ENCODE measurements at regions not wholly inside any gene's neighbourhood (a gene's known extent, or its start where the extent isn't known, plus 50 kb on each side); places are given as distances from the start of the nearest gene placed in this dataset.

GRCh38 chr7:94067047-94067446, 62.9 kb upstream of the BET1 start:
- Histone ChIP-seq H4K20me1 (ENCODE audit: control insufficient read depth, extremely low read depth, insufficient read depth, low read length) (no peaks in the 10 kb centered on the region), H3K4me1 (ENCODE audit: control insufficient read depth, extremely low read depth, insufficient read depth, low read length) (peaks cover 4% of the 10 kb centered on the region), H3K9ac (ENCODE audit: insufficient read depth, low read length) (no peak overlapping the region), H3K36me3 (ENCODE audit: control insufficient read depth, insufficient read depth, low read length) (no peaks in the 10 kb centered on the region), H3K27ac (ENCODE audit: insufficient read depth, low read length) (no peak overlapping the region), H3K9me3 (ENCODE audit: control insufficient read depth, insufficient read depth, low read depth, low read length) (no peaks in the 10 kb centered on the region), H2AFZ (ENCODE audit: low read length) (no peak overlapping the region), H3K4me2 (ENCODE audit: extremely low read depth, insufficient read depth, low read length) (no peak overlapping the region), H3K27me3 (ENCODE audit: control insufficient read depth, insufficient read depth, low read length) (no peaks in the 10 kb centered on the region), H3K4me3 (replicated peaks in 1 of 4; ENCODE audit: control extremely low read depth in 1 of 4, insufficient read depth in 1 of 4, low read depth in 3 of 4, low read length in 4 of 4) (no peak overlapping the region), H3K79me2 (ENCODE audit: control insufficient read depth, insufficient read depth, low read length) (no peaks in the 10 kb centered on the region)
- TF ChIP-seq, protein P1, sequence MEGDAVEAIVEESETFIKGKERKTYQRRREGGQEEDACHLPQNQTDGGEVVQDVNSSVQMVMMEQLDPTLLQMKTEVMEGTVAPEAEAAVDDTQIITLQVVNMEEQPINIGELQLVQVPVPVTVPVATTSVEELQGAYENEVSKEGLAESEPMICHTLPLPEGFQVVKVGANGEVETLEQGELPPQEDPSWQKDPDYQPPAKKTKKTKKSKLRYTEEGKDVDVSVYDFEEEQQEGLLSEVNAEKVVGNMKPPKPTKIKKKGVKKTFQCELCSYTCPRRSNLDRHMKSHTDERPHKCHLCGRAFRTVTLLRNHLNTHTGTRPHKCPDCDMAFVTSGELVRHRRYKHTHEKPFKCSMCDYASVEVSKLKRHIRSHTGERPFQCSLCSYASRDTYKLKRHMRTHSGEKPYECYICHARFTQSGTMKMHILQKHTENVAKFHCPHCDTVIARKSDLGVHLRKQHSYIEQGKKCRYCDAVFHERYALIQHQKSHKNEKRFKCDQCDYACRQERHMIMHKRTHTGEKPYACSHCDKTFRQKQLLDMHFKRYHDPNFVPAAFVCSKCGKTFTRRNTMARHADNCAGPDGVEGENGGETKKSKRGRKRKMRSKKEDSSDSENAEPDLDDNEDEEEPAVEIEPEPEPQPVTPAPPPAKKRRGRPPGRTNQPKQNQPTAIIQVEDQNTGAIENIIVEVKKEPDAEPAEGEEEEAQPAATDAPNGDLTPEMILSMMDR (conservative IDR thresholded peaks at IDR 0.05 in 1 of 2, IDR thresholded peaks at IDR 0.05 in 1 of 2; ENCODE audit: low read depth in 1 of 2, low read length in 2 of 2) = no peak
- TF ChIP-seq EZH2 (IDR thresholded peaks at IDR 0.05; ENCODE audit: low read length, missing control alignments) = no peak
- DNase-seq (ENCODE audit: low read depth in 2 of 2) = no peak

DNA sequence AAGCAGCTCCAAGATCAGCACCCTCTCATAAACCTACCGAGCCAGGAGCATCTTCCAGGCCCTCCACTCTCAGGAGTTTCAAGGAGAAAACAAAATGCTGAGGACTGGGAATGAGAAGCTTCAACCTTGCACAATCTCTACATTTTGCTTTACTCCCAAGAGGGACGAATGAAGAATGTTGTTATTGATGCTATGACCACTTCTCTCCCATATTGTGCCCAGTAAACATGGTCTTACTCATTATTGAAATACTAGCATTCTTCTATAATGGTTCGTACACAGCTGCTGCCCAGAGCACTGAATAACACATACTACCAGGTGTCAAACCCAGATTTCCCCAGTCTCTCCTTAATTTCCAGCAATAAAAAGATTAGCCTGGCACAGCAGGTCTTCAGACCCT, 63.4 kb upstream of the BET1 start:
- H3K4me2 ChIP-seq (ENCODE audit: extremely low read depth, insufficient read depth, low read length) = no peak overlapping the region
- TF ChIP-seq EZH2 (IDR thresholded peaks at IDR 0.05; ENCODE audit: low read length, missing control alignments) = no peak
- TF ChIP-seq, protein P1 (conservative IDR thresholded peaks at IDR 0.05 in 1 of 2, IDR thresholded peaks at IDR 0.05 in 1 of 2; ENCODE audit: low read depth in 1 of 2, low read length in 2 of 2) = no peak
- H3K4me3 ChIP-seq (replicated peaks in 1 of 4; ENCODE audit: control extremely low read depth in 1 of 4, insufficient read depth in 1 of 4, low read depth in 3 of 4, low read length in 4 of 4) = no peak overlapping the region
- peaks cover 3% of the 10 kb centered on the region for H3K4me1 ChIP-seq (ENCODE audit: control insufficient read depth, extremely low read depth, insufficient read depth, low read length)
- no peaks in the 10 kb centered on the region for H3K36me3 ChIP-seq (ENCODE audit: control insufficient read depth, insufficient read depth, low read length)
- H3K9ac ChIP-seq (ENCODE audit: insufficient read depth, low read length) = no peak overlapping the region
- DNase-seq (ENCODE audit: low read depth in 2 of 2) = no peak
- no peak overlapping the region for H3K27ac ChIP-seq (ENCODE audit: insufficient read depth, low read length)
- no peaks in the 10 kb centered on the region for H3K79me2 ChIP-seq (ENCODE audit: control insufficient read depth, insufficient read depth, low read length)
- H3K27me3 ChIP-seq (ENCODE audit: control insufficient read depth, insufficient read depth, low read length) = no peaks in the 10 kb centered on the region
- no peak overlapping the region for H2AFZ ChIP-seq (ENCODE audit: low read length)
- H3K9me3 ChIP-seq (ENCODE audit: control insufficient read depth, insufficient read depth, low read depth, low read length) = no peaks in the 10 kb centered on the region
- H4K20me1 ChIP-seq (ENCODE audit: control insufficient read depth, extremely low read depth, insufficient read depth, low read length) = no peaks in the 10 kb centered on the region

DNA sequence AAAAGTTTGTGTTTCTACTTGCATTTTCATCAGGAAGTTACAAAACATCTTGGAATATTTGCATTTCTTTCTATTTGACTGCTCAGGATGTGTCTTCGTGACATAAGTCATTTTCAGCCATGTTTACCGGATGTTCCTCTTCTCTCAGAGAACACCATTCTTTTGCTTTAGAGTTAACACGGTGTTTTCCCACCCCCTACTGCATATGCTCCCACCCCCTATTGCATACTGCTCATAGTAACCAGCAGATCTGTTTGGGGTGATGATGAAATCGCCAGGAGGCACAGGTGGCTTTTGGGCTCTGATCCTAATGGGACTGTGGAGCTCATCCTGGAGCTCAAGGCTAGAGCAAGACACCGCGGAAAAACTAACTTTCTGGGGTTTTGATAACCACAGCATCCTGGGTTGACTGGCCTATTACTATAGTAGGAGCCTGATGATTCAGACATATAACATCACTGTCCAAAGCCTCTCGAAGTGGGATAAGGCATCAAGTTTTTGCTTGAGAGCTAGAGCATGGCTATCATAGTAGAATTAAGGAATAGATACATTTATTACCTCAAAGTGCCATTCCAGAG, 65.1 kb upstream of the BET1 start:
- Histone ChIP-seq H2AFZ (ENCODE audit: low read length) (no peak overlapping the region), H3K27me3 (ENCODE audit: control insufficient read depth, insufficient read depth, low read length) (no peaks in the 10 kb centered on the region), H3K36me3 (ENCODE audit: control insufficient read depth, insufficient read depth, low read length) (no peaks in the 10 kb centered on the region), H3K9me3 (ENCODE audit: control insufficient read depth, insufficient read depth, low read depth, low read length) (no peaks in the 10 kb centered on the region), H3K4me2 (ENCODE audit: extremely low read depth, insufficient read depth, low read length) (no peak overlapping the region), H3K79me2 (ENCODE audit: control insufficient read depth, insufficient read depth, low read length) (no peaks in the 10 kb centered on the region), H3K4me1 (ENCODE audit: control insufficient read depth, extremely low read depth, insufficient read depth, low read length) (peaks cover 3% of the 10 kb centered on the region), H4K20me1 (ENCODE audit: control insufficient read depth, extremely low read depth, insufficient read depth, low read length) (no peaks in the 10 kb centered on the region), H3K27ac (ENCODE audit: insufficient read depth, low read length) (no peak overlapping the region), H3K4me3 (replicated peaks in 1 of 4; ENCODE audit: control extremely low read depth in 1 of 4, insufficient read depth in 1 of 4, low read depth in 3 of 4, low read length in 4 of 4) (no peak overlapping the region), H3K9ac (ENCODE audit: insufficient read depth, low read length) (no peak overlapping the region)
- DNase-seq (ENCODE audit: low read depth in 2 of 2) = peak in 1 of 2 donors; percentile 65
- TF ChIP-seq, protein P1 (conservative IDR thresholded peaks at IDR 0.05 in 1 of 2, IDR thresholded peaks at IDR 0.05 in 1 of 2; ENCODE audit: low read depth in 1 of 2, low read length in 2 of 2) = no peak
- no peak for TF ChIP-seq EZH2 (IDR thresholded peaks at IDR 0.05; ENCODE audit: low read length, missing control alignments)
